ENCODE measurements at regions not wholly inside any gene's neighbourhood (a gene's known extent, or its start where the extent isn't known, plus 50 kb on each side); places are given as distances from the start of the nearest gene placed in this dataset.

DNA sequence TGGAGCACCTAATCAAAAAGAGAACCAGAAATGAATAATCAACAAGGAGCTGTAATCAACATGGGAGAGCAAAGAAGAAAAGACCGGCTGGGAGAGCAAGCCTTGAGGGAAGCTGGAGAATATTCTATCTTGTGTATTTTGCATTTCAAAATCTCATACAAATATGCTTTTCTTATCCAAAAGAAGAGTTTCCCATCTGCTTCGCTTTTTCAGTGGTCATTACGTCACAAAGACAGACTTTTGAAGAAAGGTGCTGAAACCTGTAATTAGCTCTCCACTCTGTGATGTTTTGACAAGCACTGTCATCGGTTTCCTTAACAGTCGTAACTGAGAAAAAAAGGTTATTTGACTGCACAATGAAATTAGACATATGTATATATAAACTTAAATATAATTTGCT lies 139.1 kb upstream of the TACR1 start:
- no peak for DNase-seq
- TF ChIP-seq, protein P1, sequence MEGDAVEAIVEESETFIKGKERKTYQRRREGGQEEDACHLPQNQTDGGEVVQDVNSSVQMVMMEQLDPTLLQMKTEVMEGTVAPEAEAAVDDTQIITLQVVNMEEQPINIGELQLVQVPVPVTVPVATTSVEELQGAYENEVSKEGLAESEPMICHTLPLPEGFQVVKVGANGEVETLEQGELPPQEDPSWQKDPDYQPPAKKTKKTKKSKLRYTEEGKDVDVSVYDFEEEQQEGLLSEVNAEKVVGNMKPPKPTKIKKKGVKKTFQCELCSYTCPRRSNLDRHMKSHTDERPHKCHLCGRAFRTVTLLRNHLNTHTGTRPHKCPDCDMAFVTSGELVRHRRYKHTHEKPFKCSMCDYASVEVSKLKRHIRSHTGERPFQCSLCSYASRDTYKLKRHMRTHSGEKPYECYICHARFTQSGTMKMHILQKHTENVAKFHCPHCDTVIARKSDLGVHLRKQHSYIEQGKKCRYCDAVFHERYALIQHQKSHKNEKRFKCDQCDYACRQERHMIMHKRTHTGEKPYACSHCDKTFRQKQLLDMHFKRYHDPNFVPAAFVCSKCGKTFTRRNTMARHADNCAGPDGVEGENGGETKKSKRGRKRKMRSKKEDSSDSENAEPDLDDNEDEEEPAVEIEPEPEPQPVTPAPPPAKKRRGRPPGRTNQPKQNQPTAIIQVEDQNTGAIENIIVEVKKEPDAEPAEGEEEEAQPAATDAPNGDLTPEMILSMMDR (IDR thresholded peaks at IDR 0.05): no peak
- no peak for TF ChIP-seq POLR2A (IDR thresholded peaks at IDR 0.05)
- Histone ChIP-seq H3K9me3 (replicated peaks in 1 of 3) (no peaks in the 10 kb centered on the region), H3K27me3 (no peaks in the 10 kb centered on the region), H3K36me3 (replicated peaks in 1 of 2) (no peaks in the 10 kb centered on the region), H3K4me1 (replicated peaks in 1 of 2) (no peaks in the 10 kb centered on the region), H3K27ac (no peak overlapping the region), H3K4me3 (no peak overlapping the region)
- intact Hi-C loops (cut with DNase I): no loop called here
- 81 to 88% (median 86%) methylated on average over 5 of the region's 5 CpGs for WGBS, 4 donors

DNA sequence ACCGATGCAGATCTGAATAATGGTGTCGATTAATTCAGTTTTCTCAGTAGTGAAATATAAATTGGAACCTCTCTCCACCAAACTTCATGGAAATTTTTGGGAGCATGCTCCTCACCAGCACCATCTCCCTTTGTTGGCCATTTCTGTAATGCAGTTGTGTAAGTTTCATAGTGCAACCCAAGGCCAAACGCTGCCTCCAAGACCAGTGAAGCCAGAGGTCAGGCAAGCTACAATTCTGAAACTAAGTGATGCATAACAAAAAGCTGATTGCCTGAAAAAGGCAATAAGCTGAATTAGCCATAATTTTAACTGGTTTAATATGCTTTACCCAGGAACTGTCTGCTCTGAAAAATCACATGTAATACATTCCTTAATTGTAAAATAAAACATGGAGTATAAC lies 138.3 kb upstream of the TACR1 start:
- Histone ChIP-seq H3K36me3 (replicated peaks in 1 of 2) (no peaks in the 10 kb centered on the region), H3K9me3 (replicated peaks in 1 of 3) (no peaks in the 10 kb centered on the region), H3K27ac (no peak overlapping the region), H3K4me1 (replicated peaks in 1 of 2) (no peaks in the 10 kb centered on the region), H3K4me3 (no peak overlapping the region), H3K27me3 (no peaks in the 10 kb centered on the region)
- intact Hi-C loops (cut with DNase I): no loop called here
- WGBS, 4 donors: 76 to 87% (median 81%) methylated on average over 3 of the region's 3 CpGs
- TF ChIP-seq POLR2A (IDR thresholded peaks at IDR 0.05): no peak
- TF ChIP-seq, protein P1 (IDR thresholded peaks at IDR 0.05): no peak
- DNase-seq: no peak

DNA sequence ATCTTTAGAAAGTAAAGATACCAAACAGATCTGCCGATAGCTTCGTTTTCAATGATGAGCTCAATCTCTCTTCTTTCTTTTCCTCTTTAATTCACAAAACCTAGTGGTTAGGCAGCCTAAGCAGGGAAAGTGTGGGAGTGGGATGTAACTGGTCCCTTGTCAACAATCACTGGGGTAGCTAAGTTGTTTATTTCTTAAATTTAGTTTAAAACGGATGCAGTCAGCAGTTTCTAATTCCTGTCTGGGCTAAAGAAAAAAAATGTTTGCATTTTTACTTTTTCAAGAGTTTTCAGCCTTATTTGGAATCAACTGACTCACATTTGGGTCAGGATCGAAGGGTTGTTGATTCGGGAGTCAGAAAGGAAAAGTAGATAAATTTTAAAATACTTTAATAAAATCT lies 137.7 kb upstream of the TACR1 start:
- TF ChIP-seq POLR2A (IDR thresholded peaks at IDR 0.05): no peak
- TF ChIP-seq, protein P1 (IDR thresholded peaks at IDR 0.05): no peak
- no peak for DNase-seq
- intact Hi-C loops (cut with DNase I): no loop called here
- H3K36me3 ChIP-seq (replicated peaks in 1 of 2): no peaks in the 10 kb centered on the region
- WGBS, 4 donors: 37 to 55% (median 48%) methylated on average over 5 of the region's 5 CpGs
- no peaks in the 10 kb centered on the region for H3K4me1 ChIP-seq (replicated peaks in 1 of 2)
- no peaks in the 10 kb centered on the region for H3K9me3 ChIP-seq (replicated peaks in 1 of 3)
- no peak overlapping the region for H3K27ac ChIP-seq
- no peak overlapping the region for H3K4me3 ChIP-seq
- no peaks in the 10 kb centered on the region for H3K27me3 ChIP-seq

DNA sequence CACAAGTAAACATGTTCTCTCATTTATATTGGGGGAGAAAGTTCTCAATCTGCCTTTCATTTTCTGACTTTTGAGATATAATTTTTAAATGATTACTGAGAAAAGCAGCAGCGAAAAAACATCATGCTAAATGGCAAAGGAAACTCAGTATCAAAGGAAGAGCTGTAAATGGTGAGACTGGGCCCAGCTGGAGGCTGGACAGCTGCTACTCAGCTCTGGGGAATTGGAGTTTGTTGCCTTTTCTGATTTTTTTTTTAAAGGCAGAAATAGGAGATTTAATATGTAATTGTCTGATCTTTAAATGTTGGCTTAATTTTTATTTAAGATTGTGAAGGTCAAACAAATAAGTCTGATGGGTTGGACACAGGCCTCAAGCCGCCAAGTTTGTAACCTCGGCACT lies 137.1 kb upstream of the TACR1 start:
- Histone ChIP-seq H3K27ac (no peak overlapping the region), H3K27me3 (no peaks in the 10 kb centered on the region), H3K4me3 (no peak overlapping the region), H3K36me3 (replicated peaks in 1 of 2) (no peaks in the 10 kb centered on the region), H3K9me3 (replicated peaks in 1 of 3) (no peaks in the 10 kb centered on the region), H3K4me1 (replicated peaks in 1 of 2) (no peaks in the 10 kb centered on the region)
- WGBS, 4 donors: 64 to 73% (median 69%) methylated on average over 3 of the region's 3 CpGs
- intact Hi-C loops (cut with DNase I): no loop called here
- TF ChIP-seq, protein P1 (IDR thresholded peaks at IDR 0.05): no peak
- no peak for TF ChIP-seq POLR2A (IDR thresholded peaks at IDR 0.05)
- no peak for DNase-seq
